HG03280 (cell line): ENCODE measurements at regions not wholly inside any gene's neighbourhood (a gene's known extent, or its start where the extent isn't known, plus 50 kb on each side); places are given as distances from the start of the nearest gene placed in this dataset.

Experiments
- ATAC-seq: cut with Tn5 transposase; IDR thresholded peaks from one replicate; pipeline ENCODE4 v1.9.1; 2021; ENCODE audit warnings: mild to moderate bottlenecking, moderate library complexity; ENCODE audit not compliant: unreplicated experiment

DNA sequence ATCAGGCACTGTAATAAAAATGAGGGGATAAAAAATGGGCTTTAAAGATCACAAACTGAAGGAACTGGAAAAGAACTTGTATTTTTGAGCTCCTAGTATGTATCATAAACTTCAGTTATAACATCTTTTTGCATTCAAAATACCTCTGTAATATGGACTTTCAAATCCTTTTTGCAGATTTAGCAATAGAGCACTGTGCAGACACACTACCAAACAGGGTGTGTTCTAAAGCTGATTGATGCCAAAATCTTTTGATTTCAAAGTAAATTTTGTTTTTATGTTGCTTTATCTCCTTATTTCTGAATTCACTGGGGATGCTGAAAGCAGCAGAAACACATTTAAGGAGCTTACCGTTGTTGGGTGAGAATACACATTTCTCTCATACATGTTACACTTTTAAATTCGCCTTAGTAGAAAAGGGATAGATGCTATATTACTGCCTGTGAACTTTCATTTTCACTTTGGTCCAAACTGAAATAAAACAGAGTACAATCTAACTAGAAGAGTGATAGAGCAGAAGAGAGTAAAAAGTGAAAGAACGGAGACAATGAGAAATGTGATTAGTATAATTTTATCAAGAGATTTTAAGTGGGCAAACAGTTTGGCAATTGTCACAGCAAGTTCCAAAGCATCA, 1126.6 kb downstream of the BRINP3 start:
- ATAC-seq, result no peak

DNA sequence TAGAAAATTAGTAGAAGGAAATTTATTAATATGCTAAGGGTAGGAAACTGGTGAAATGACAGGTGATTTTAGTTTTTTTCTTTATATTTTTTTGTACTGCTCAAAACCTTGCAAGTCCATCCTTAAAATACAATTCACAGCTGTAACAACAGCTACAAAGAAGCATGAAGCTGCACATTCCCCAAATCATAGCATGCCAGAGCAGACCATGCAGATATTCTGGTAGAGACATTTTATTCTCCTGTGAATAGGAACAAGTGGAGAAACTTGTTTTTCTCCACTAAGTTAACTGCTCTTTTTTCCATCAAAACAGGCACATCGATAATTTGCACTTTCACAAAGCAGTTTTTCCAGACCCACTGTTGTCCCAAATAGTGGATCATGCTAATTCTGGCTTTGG, 1125.7 kb downstream of the BRINP3 start:
- no peak for ATAC-seq

DNA sequence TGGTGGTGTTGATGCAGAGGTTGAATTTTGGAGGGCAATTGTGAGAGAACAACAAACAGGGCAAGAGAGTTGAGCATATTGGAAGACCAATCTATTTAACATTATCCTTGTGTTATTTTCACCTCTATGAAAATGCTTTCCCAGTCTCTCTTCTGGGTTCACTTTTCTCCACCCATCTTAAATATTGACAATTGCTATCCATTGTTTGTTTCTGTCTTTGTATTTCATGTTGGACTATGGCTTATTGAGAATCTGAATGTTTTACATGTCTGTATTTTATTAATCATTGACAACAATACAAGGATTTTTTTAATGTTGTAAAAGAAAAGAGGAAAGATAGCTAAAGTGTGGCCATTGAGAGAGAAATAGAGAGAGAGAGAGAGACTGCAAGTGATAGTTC, 1121.5 kb downstream of the BRINP3 start:
- no peak for ATAC-seq

DNA sequence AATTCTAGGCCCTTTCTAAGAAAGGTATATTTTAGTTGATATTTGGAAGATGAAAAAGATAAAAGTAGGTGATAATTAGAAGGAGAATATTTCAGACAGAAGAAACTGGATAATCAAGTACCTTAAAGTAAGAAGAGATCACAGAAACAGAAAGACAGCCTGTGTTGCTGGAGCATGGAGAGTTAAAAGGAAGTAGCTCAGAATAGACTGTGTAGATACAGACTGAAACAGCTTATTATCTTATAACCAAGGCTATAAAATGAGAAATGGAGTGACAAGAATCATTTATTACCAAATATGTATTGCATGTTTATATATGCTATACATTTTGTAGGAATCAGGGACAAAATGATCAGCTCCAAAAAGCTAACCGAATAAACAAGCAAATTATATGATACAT, 1120.3 kb downstream of the BRINP3 start:
- ATAC-seq, result no peak

DNA sequence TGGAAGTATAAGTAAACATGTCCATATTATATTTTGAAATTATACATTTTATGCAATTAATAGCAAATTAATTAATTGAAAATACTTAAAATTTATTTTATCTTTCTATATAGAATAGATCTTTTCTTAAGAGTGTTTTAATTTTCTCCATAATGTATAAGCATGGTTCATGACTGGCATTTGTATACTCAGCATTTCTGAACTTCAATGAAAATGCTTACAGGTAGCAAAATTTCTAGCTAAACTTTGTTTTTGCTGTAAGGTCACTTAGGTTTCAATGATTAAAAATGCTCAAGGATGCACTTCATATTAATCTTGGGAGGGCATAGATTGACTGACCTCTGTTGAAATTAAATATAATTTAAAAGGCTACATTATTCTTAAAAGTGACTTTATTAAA, 1108.1 kb downstream of the BRINP3 start:
- no peak for ATAC-seq

DNA sequence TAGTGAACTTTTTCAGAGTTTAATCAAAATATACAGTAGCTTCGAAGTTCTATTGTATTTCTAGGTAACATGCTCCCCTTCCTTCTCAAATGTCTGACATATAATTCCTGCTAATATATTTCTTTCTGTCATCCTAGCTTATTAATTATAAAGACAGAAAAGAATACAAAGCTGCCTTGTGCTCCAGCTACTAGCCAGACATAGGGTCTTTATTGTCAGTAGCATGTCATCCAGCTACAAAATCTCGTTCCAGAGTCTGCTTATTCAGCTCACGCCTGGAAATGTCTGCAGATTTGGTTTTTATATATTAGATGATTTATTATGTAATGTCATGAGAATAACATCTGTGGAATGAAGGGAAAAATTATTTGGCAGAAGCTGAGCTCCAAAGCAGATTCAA, 1102.8 kb downstream of the BRINP3 start:
- no peak for ATAC-seq

DNA sequence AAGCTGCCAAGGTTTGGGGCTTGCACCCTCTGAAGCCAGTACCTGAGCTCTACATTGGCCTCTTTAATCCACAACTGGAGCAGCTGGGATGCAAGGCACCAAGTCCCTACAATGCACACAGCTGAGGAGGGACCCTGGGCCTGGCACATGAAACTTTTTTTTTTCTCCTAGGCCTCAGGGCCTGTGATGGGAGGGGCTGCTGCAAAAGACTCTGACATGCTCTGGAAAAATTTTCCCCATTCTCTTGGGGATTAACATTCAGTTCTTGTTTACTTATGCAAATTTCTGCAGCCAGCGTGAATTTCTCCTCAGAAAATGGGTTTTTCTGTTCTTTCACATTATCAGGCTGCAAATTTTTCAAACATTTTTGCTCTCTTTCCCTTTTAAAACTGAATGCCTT, 1072.2 kb downstream of the BRINP3 start:
- no peak for ATAC-seq

DNA sequence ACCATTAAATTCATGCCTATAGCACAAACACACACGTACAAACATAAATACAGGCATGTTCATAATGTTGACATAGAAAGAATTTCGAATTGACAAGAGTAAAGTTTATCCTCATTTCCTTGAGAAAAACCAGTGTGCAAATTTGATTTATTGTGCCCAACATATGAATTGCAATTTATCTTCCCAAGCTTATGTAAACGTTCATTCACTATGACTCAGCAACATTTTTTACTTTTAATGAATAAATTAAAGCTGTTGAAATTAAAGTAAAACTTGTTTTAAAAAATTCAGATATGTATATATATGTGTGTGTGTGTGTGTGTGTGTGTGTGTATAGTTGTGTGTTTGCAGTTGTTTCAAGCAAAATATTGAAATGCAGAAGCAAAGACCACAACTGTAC, 1067.9 kb downstream of the BRINP3 start:
- ATAC-seq, result no peak

DNA sequence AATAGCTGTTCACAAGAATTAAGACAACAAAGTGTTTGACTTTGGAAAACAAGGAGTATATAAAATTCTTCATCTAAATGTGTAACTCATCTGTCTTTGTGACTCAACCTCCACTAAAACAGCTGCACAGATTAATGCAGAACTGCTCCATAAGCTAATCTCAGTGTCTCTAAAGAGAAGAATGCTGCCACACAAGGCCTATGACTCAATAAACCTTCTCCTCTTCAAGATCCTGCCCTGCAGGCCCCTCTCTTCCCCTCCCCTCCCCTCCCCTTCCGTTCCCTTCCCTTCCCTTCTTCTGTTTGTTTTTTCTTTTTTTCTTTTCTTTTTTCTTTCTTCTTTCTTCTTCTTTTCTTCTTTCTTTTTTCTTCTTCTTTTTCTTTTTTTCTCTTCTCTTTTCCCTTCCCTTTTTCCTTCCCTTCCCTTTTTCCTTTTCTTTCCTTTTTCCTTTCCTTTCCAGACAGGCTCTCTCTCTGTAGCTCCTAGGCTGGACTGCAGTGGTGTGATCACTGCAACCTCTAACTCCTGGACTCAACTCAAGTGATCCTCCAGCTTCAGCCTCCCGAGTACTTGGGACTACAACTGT, 1052.8 kb downstream of the BRINP3 start:
- ATAC-seq, result no peak

DNA sequence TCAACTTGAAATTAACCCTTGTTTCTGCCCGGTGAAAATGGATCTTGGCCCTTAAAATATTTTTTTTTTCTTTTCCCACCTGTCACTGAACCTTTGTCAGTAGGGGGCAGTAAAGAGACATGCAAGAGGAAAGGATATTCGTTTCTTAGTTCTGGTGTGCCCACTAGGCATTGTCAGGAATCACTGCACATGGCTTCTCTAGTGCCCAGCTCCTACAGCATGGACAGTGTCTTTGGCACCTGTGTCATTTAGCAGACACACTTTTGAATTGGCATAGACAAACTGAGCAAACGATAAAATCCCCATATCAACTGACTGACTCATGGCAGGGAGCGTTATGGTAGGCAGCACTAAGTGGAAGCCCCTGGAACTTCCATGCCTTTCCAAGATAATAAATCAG, 1048.1 kb downstream of the BRINP3 start:
- no peak for ATAC-seq

DNA sequence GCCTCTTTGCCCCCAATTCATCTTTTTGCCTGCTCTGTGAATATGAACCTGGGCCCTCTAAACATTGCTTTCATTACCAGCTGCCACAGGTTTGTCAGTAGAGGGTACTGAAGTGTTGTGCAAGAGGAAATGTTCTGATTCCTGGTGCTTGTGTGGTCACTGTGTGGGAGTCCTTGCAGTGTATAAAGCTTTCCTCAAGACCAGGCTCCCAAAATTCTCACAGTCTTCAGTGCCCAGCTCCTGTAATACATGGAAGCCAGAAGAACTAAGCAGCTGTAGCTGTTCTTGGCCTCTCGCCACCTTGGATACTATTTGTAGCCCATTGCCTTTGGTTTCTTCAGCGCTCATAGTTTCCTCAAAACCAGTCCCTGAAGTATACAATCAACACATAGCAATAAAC, 1046.2 kb downstream of the BRINP3 start:
- no peak for ATAC-seq

DNA sequence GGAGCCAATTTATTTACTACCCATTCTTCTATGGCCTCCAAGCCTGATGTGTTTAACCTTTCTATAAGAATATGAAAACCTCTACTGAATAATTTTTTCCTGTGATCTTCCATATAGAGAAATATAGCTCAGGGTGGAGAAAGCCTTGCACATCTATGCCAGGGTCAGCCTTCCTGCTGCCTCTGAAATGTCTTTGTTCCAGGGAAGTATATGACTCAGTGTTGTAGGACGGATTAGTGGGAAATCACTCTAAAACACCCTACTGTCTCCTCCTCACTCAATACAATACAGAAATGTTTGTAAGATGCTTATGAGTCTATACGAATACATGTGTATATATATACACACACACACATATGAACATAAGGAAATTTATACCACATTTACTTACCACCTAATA, 1044.9 kb downstream of the BRINP3 start:
- no peak for ATAC-seq

DNA sequence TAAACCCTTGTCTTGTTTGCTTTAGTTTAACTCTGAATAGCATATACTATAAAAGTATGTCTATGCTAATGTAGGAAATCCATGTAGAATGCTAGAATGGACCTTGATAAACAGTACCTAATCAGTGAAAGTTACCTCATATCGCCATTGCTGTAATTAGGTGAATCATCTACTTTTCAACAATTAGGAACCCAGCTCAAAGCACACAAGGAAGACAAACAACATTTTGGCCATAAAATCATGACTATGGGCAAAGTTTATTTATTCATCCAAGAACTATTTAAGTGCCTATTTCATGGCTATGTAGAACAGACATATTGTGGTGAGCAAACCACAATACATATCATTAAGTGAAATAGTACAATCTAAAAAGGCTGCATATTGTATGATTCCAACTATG, 1043.2 kb downstream of the BRINP3 start:
- ATAC-seq, result no peak

DNA sequence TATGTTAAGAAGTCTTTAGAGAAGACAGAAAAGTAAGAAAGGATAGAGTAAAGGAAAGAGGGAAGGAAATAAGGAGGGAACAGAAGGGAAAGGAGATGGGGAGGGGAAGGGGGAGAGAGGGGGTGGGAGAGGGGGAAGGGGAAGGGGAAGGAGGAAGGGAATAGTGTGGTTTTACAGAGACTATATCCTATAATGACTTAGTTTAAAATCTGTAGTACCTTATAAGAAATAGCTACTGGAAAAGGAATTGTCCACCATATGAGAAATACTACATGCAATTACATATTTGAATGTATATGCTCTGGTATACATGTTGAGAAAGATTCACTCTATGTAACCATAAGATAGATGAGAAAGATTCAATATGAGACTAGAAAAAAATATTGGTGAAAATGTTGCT, 1042.3 kb downstream of the BRINP3 start:
- ATAC-seq, result no peak

DNA sequence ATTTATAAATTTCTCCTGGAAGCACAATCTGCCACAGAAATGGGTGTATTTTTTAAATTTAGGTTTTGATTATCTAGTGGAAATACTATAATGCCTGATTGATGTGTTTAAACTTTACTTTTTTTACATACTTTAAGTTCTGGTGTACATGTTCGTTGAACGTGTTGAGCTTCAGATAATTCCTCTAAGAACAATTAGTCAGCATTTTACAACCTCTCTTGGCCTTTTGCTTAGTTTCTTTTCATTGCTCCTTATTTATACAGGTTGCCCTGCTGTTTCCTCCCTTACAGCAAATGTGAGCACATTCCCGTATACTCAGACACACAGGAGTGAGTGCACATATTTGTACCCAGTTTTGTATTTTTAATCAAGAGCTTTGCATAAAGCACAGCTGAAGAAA, 1038.9 kb downstream of the BRINP3 start:
- ATAC-seq, result no peak

DNA sequence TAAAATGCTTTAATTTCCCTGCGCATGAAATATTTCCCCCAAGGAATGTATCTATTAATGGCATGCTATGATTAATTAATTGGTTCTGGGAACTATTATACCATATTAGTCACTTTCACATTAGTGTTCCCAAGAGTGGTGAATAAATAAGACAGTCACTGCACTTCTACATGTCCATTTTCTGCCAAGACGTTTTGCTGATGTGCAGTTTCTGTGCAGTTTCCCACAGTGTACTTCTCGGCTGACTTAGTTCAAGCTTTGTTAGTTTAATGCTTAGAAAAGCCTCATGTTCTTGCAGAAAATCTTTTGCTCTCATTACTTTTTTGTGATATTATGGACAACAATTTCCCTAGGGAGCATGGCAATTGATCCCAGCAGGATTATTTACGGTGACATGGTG, 1014.5 kb downstream of the BRINP3 start:
- no peak for ATAC-seq

DNA sequence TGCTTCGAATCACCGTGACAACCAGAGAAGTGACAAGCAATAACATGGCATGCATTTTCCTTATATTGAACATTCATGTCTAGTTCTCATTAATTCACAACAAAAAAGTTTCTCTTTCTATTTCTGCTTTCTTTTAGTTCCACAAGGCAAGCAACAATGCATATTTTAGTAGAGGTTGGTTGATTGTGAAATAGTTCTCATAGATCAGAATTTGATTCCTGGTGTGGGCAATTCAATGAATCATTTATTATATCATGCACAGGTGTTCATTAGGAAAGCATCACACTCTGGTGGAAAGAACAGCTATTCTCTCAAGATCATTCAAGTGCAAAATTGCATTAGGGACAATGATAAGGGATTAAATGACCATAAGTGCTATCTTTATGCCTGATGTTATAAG, 980.9 kb downstream of the BRINP3 start:
- ATAC-seq, result no peak

DNA sequence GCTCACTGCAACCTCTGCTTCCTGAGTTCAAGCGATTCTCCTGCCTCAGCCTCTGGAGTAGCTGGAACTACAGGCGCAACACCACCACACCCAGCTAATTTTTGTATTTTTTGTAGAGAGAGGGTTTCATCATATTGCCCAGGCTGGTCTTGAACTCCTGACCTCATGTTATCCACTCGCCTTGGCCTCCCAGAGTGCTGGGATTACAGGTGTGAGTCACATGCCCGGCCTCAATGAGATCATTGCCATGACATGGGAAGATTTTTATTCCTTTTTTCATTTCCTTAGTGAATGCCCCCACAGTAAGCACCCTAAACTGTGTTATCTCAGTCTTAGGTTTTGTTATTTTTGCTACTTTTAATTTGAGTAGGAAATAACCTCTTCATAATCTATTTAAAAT, 977.9 kb downstream of the BRINP3 start:
- no peak for ATAC-seq

DNA sequence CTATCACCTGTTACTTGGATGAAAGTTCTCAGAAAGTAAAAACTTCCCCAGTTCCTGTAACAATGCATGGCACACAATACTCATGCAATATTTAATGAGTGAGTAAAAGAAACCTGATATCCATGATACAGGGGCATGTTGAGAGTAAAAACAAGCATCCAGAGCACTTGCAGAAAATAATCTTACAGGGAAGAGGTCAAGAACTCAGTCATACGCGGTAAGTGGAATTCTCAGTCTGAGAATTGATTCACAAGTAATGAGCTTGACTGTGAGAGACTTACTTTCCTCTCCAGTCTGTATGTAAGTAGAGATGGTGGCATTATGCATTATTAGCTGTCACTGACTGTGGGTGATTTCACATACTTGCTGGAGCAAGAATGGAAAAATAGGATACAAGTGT, 976.9 kb downstream of the BRINP3 start:
- ATAC-seq, result no peak

DNA sequence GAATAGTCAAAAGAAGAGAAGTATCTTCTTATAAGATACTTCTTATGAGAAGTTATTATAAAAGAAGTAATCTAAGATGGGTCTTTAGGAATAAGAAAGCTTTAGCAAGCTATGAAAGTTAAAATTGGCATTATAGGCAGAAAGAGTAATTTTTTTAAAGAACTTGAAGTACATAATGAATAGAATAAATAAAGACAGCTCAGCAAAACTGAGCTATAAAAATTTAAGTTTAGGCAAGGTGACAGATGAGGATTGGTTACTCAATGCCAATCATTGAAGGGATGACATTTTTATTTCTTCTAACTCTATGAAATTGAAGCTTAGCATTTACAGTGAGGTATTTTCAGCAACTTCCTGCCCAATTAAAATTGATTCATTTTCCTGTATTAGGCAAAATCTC, 966.8 kb downstream of the BRINP3 start:
- ATAC-seq, result no peak

DNA sequence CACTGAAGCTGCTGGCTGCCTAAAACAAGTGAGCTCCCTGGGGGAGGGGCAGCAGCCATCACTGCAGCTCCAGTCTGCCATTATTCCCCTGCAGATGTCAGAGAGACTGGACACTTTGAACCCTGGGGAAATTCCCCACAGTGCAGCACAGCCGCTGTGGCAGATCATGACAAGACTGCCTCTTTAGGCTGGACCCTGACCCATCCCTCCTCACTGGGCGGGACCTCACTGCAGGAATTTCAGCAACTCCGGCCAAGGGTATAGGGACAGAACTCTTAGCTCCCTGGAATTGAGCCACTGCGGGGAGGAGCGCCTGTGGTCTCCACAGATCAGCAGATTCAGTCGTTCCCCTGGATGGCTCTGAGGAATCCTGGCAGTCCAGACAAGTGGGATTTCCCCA, 964.6 kb downstream of the BRINP3 start:
- ATAC-seq, result no peak

DNA sequence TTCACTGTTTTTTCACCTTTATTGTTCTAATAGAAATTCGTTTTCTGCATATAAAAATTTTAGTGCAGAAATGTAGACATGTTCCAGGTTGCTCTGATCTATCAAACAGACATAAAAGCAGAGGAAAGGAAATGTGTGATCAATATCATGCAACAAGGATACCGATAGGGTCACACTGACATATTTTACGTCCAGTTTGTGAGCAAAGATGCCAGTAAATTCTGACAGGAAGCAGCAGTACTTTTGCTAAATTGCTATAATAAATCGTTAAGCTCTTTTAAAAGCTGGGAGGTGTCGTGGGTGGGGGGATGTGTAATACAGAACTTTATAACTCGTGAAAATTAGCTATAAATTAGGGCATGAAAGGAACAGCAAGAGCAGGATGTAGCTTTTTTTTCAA, 955.2 kb downstream of the BRINP3 start:
- ATAC-seq, result no peak

DNA sequence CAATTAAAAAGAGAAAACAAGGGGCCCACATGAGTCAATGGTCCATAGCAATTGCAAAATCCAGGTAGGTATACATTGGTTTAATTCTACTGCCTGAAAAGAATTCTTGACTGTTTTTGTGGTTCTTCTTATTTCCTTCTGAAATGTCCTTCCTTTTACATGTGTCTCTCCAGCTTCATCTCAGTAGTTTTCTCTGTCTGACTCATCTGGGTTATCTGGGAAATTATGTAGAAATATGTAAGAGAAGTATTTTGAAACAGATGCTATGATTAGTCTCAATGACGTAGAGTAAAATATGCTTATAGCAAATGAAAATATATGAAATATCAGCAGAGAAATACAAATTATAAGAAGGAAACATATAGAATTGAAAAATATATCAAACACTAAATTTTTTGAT, 953.2 kb downstream of the BRINP3 start:
- no peak for ATAC-seq
